Breast epithelium (tissue), 3 donors: ENCODE measurements at regions not wholly inside any gene's neighbourhood (a gene's known extent, or its start where the extent isn't known, plus 50 kb on each side); places are given as distances from the start of the nearest gene placed in this dataset.

Source experiments
- CTCF ChIP-seq, 3 donors: fragments of 450-650 bp; IDR thresholded peaks; one replicate each; pipeline ENCODE4 v1.5.1; 2016 to 2017; ENCODE audit warnings: antibody characterized with exemption in 3 of 3, mild to moderate bottlenecking in 3 of 3, moderate library complexity in 3 of 3
- POLR2A ChIP-seq: fragments of 450-650 bp; IDR thresholded peaks from one replicate; pipeline ENCODE4 v1.6.1; 2016; ENCODE audit warnings: antibody characterized with exemption, mild to moderate bottlenecking, moderate library complexity
- POLR2AphosphoS5 ChIP-seq, 3 donors: sonication (generic); formaldehyde crosslinking; IDR thresholded peaks; one replicate each; pipeline ENCODE4 v1.6.1; 2017; ENCODE audit warnings: antibody characterized with exemption in 3 of 3

DNA sequence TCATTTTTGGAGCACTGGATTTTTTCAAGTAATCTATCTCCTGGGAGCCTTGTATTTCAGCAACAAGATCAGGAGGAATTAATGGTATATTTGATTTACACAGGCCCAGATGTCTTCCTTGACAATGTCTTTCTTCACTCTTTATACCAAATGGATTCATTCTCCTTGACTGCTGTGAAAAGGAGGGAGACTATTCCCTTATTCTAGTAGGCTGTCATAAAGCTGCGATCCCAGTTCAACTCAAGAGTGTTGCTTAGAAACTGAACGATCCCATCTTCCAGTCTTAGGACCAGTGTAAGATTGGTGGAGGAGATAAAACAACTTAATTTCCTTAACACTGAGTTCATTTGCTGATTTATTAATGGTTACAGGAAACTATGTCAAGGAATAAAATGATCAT, 119.4 kb upstream of the ROBO1 start:
- no peak for TF ChIP-seq CTCF (IDR thresholded peaks at IDR 0.05)
- no peak for TF ChIP-seq POLR2AphosphoS5 (IDR thresholded peaks at IDR 0.05)
- TF ChIP-seq POLR2A: no peak
